SJCRH30 (cell line): ENCODE measurements at regions not wholly inside any gene's neighbourhood (a gene's known extent, or its start where the extent isn't known, plus 50 kb on each side); places are given as distances from the start of the nearest gene placed in this dataset.
A peak's percentile ranks its signal among the peaks of the same experiment; 100 is the strongest.
"Not testable (repeated sequence)": the region's sequence is repeated elsewhere in the genome, so short reads cannot be mapped to it uniquely, and the experiment has no call there.

ENCODE experiments used
- DNase-seq, 2 experiments: peaks; one replicate each; pipeline ENCODE4 v3.0.0-alpha.2; 2015 to 2020
- H3K27ac ChIP-seq: fragments of 250-450 bp; sonication (Bioruptor Pico); 2 replicates; pipeline ENCODE4 v1.5.1; 2020; ENCODE audit warnings: mild to moderate bottlenecking, moderate library complexity
- H3K27me3 ChIP-seq: fragments of 250-450 bp; sonication (Bioruptor Pico); 2 replicates; pipeline ENCODE4 v1.5.1; 2020; ENCODE audit warnings: mild to moderate bottlenecking, moderate library complexity
- H3K36me3 ChIP-seq: fragments of 250-450 bp; sonication (Bioruptor Pico); 2 replicates; pipeline ENCODE4 v1.5.1; 2020; ENCODE audit warnings: mild to moderate bottlenecking, moderate library complexity
- H3K4me1 ChIP-seq: fragments of 250-450 bp; sonication (Bioruptor Pico); 2 replicates; pipeline ENCODE4 v1.5.1; 2020; ENCODE audit warnings: mild to moderate bottlenecking, moderate library complexity
- H3K4me3 ChIP-seq: fragments of 250-450 bp; sonication (Bioruptor Pico); 2 replicates; pipeline ENCODE4 v1.5.1; 2020; ENCODE audit warnings: mild to moderate bottlenecking, moderate library complexity
- H3K9me3 ChIP-seq: fragments of 250-450 bp; sonication (Bioruptor Pico); replicated peaks from 2 replicates; pipeline ENCODE4 v1.5.1; 2020; ENCODE audit warnings: mild to moderate bottlenecking, moderate library complexity

DNA sequence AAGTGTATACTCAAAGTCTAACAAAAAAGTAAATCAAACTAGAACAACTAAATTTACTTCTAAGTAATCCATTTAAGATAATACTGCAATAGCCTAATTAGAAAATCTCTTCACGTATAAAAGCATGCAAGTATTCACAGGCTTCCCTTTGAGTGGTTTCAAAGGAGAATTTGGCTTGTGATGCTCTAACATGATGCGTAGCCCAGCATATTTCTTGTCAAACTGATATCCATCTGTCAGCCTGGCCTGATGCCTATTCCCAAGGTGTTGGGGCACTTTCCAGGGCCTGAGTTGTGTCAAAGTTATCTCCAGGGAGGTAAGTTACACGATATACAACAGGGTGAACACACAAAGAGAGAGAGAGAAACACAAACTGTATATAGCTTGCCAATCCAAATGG, 287.0 kb upstream of the MAGEB18 start:
- H3K27ac ChIP-seq, result no peak overlapping the region
- no peak overlapping the region for H3K4me3 ChIP-seq
- H3K27me3 ChIP-seq, result no peaks in the 10 kb centered on the region
- no peaks in the 10 kb centered on the region for H3K36me3 ChIP-seq
- no peaks in the 10 kb centered on the region for H3K9me3 ChIP-seq
- H3K4me1 ChIP-seq, result no peaks in the 10 kb centered on the region
- no peak for DNase-seq

GRCh38 chrX:25853002-25853479, 285.1 kb upstream of the MAGEB18 start:
- no peak for DNase-seq
- no peak overlapping the region for H3K4me3 ChIP-seq
- H3K27me3 ChIP-seq, result no peaks in the 10 kb centered on the region
- no peak overlapping the region for H3K27ac ChIP-seq
- H3K4me1 ChIP-seq, result no peaks in the 10 kb centered on the region
- H3K36me3 ChIP-seq, result no peaks in the 10 kb centered on the region
- H3K9me3 ChIP-seq, result no peaks in the 10 kb centered on the region

- Histone ChIP-seq H3K36me3 (no peaks in the 10 kb centered on the region), H3K9me3 (no peaks in the 10 kb centered on the region), H3K27ac (no peak overlapping the region), H3K4me1 (no peaks in the 10 kb centered on the region), H3K27me3 (no peaks in the 10 kb centered on the region), H3K4me3 (no peak overlapping the region)
- DNase-seq, result peak in 1 of 2 experiments; percentile 1
These were observed 279.8 kb upstream of the MAGEB18 start for GRCh38 chrX:25858273-25858880.

DNA sequence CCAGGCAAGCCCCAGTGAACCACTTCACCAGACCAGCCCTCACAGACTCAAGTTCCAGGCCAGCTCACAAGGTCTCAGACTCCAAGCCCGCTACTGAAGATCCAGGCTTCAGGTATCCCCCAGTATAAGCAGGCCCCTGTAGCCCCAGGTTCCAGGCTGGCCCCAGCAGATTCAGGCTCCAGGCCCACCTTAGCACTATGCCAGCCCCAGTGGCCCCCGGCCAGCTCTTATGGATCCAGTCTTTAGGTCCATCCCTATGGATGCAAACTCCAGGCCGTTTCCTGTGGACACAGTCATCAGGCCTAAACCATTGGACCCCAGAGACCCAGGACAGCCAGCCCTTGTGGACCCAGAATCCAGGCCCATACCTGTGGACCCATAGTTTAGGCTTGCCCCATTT, 277.8 kb upstream of the MAGEB18 start:
- no peaks in the 10 kb centered on the region for H3K36me3 ChIP-seq
- no peaks in the 10 kb centered on the region for H3K9me3 ChIP-seq
- no peaks in the 10 kb centered on the region for H3K4me1 ChIP-seq
- no peak overlapping the region for H3K4me3 ChIP-seq
- no peak overlapping the region for H3K27ac ChIP-seq
- DNase-seq, result no peak
- no peaks in the 10 kb centered on the region for H3K27me3 ChIP-seq

GRCh38 chrX:25869761-25870160, 268.4 kb upstream of the MAGEB18 start:
- no peak for DNase-seq
- no peaks in the 10 kb centered on the region for H3K36me3 ChIP-seq

GRCh38 chrX:25872786-25873185, 265.4 kb upstream of the MAGEB18 start:
- no peaks in the 10 kb centered on the region for H3K27me3 ChIP-seq
- H3K27ac ChIP-seq, result no peak overlapping the region
- no peak overlapping the region for H3K4me3 ChIP-seq
- H3K4me1 ChIP-seq, result no peaks in the 10 kb centered on the region
- H3K9me3 ChIP-seq, result no peaks in the 10 kb centered on the region
- H3K36me3 ChIP-seq, result no peaks in the 10 kb centered on the region
- DNase-seq, result no peak

More at GRCh38 chrX:25869761-25870160, 268.4 kb upstream of the MAGEB18 start:
- no peaks in the 10 kb centered on the region for H3K9me3 ChIP-seq
- H3K4me1 ChIP-seq, result no peaks in the 10 kb centered on the region
- no peak overlapping the region for H3K27ac ChIP-seq
- no peak overlapping the region for H3K4me3 ChIP-seq
- H3K27me3 ChIP-seq, result no peaks in the 10 kb centered on the region

- Histone ChIP-seq H3K9me3 (no peaks in the 10 kb centered on the region), H3K4me3 (no peak overlapping the region), H3K27ac (no peak overlapping the region), H3K27me3 (no peaks in the 10 kb centered on the region), H3K36me3 (no peaks in the 10 kb centered on the region), H3K4me1 (no peaks in the 10 kb centered on the region)
- DNase-seq, result peak in 1 of 2 experiments; percentile 9
These were observed 264.9 kb upstream of the MAGEB18 start for GRCh38 chrX:25873196-25873595.

DNA sequence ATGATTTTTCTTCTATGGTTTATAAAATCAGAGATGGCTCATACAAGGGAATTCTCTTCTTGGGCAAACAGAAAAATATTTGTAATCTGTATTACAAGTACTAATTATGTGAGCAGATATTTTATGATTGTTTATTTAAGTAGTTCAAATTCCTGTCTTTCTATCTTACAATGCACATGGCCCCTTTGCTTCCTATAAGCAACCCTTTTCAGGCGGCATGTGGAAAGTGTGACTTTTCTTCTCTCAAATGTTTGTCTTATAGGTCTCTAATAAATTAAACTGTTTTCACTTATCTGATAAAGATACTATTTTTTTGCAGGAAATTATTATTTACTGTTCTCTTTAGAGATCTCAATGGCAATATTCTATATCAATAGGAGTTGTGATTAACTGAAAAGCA, 259.3 kb upstream of the MAGEB18 start:
- H3K9me3 ChIP-seq, result no peaks in the 10 kb centered on the region
- no peaks in the 10 kb centered on the region for H3K4me1 ChIP-seq
- no peak for DNase-seq
- no peaks in the 10 kb centered on the region for H3K36me3 ChIP-seq
- no peaks in the 10 kb centered on the region for H3K27me3 ChIP-seq
- H3K4me3 ChIP-seq, result no peak overlapping the region
- H3K27ac ChIP-seq, result no peak overlapping the region

DNA sequence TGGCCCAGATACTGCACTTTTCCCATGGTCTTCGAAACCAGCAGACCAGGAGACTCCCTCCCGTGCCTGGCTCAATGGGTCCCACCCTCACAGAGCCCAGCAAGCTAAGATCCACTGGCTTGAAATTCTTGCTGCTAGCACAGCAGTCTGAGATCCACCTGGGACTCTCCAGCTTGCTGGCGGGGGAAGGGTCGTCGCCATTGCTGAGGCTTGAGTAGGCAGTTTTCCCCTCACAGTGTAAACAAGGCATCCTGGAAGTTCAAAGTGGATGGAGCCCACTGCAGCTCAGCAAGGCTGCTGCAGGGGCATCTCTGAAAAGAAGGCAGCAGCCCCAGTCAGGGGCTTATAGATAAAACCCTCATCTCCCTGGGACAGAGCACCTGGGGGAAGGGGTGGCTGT, 255.6 kb upstream of the MAGEB18 start:
- H3K27me3 ChIP-seq, H3K4me3 ChIP-seq, H3K4me1 ChIP-seq, DNase-seq, H3K9me3 ChIP-seq, H3K36me3 ChIP-seq, H3K27ac ChIP-seq: not testable (repeated sequence)

DNA sequence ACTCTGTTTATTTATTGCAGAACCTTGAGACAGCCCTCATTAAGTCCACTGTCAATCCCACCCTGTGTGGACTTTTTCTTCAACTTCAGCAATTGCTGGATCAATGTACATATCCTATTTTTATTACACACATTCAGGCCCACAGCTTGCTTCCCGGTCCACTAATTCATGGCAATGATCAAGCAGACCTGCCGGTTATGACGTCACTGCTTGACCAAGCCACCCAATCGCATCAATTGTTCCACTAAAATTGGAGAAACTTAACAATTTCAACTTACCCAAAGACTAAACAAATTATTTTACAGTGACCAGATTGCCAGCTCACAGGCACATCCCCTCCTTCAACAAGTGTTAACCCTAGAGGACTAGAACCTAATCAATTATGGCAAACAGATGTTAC, 240.4 kb upstream of the MAGEB18 start:
- DNase-seq, result no peak
- Histone ChIP-seq H3K4me3 (no peak overlapping the region), H3K27ac (no peak overlapping the region), H3K27me3 (no peaks in the 10 kb centered on the region), H3K4me1 (no peaks in the 10 kb centered on the region), H3K36me3 (no peaks in the 10 kb centered on the region), H3K9me3 (no peaks in the 10 kb centered on the region)

GRCh38 chrX:25905728-25906127, 232.4 kb upstream of the MAGEB18 start:
- H3K9me3 ChIP-seq, H3K4me3 ChIP-seq, H3K27me3 ChIP-seq, H3K36me3 ChIP-seq, H3K27ac ChIP-seq, H3K4me1 ChIP-seq, DNase-seq: not testable (repeated sequence)

- Histone ChIP-seq H3K27me3 (no peaks in the 10 kb centered on the region), H3K27ac (no peak overlapping the region), H3K4me1 (no peaks in the 10 kb centered on the region), H3K36me3 (no peaks in the 10 kb centered on the region), H3K9me3 (no peaks in the 10 kb centered on the region), H3K4me3 (no peak overlapping the region)
- no peak for DNase-seq
These were observed 212.2 kb upstream of the MAGEB18 start for GRCh38 chrX:25925946-25926345.

GRCh38 chrX:25928316-25928715, 209.8 kb upstream of the MAGEB18 start:
- H3K27me3 ChIP-seq, result no peaks in the 10 kb centered on the region
- DNase-seq, result no peak

DNA sequence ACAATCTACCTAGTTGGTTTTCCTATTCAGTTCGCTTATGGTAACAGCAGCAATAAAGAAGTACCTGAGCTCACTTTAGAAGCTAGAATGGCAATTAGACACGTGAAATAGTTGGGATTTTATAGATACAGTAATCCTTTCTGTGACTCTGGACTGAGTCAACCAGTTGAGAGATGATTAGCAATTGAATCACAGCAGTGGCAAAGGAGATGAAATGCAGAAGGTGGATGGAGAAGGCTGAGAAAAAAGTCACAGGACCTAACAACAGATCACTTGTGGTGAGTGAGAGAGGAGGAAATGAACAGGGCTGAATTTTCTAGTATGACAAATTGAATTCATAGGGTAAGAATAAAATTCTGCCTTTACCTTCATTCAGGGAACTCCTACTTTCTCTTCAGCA, 197.1 kb upstream of the MAGEB18 start:
- H3K36me3 ChIP-seq, result no peaks in the 10 kb centered on the region
- H3K9me3 ChIP-seq, result no peaks in the 10 kb centered on the region
- H3K4me1 ChIP-seq, result no peaks in the 10 kb centered on the region
- H3K27me3 ChIP-seq, result no peaks in the 10 kb centered on the region
- no peak for DNase-seq
- no peak overlapping the region for H3K4me3 ChIP-seq
- no peak overlapping the region for H3K27ac ChIP-seq

More at GRCh38 chrX:25928316-25928715, 209.8 kb upstream of the MAGEB18 start:
- no peaks in the 10 kb centered on the region for H3K4me1 ChIP-seq
- H3K4me3 ChIP-seq, result no peak overlapping the region
- H3K9me3 ChIP-seq, result no peaks in the 10 kb centered on the region
- H3K36me3 ChIP-seq, result no peaks in the 10 kb centered on the region
- H3K27ac ChIP-seq, result no peak overlapping the region

- Histone ChIP-seq H3K4me1 (no peaks in the 10 kb centered on the region), H3K27ac (no peak overlapping the region), H3K27me3 (no peaks in the 10 kb centered on the region), H3K9me3 (no peaks in the 10 kb centered on the region), H3K36me3 (no peaks in the 10 kb centered on the region), H3K4me3 (no peak overlapping the region)
- DNase-seq, result no peak
These were observed 196.4 kb upstream of the MAGEB18 start for GRCh38 chrX:25941559-25942250.

DNA sequence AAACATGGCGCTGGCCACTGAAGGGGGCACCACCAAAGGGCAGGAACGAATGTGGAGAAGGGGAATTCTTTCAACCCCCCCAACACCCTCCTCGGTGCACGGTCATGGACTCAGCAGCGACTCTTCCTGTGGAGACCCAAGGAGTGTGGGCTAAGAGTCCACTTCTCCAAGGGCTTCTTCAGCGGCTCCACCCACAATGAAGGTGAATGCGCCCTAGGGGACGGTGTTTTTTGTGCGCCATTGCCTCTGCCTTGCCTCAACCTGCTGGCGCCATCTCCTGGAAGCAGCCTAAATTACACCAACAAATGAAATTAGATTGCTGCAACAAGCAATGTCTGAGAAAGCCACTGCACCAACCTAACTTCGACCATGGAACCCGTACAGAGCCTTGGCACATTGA, 169.2 kb upstream of the MAGEB18 start:
- Histone ChIP-seq H3K9me3 (no peaks in the 10 kb centered on the region), H3K27ac (no peak overlapping the region), H3K4me3 (no peak overlapping the region), H3K27me3 (no peaks in the 10 kb centered on the region), H3K4me1 (no peaks in the 10 kb centered on the region), H3K36me3 (no peaks in the 10 kb centered on the region)
- peak; percentile 19 to 30 for DNase-seq
